Esophagus squamous epithelium (tissue), 5 donors: ENCODE measurements at regions not wholly inside any gene's neighbourhood (a gene's known extent, or its start where the extent isn't known, plus 50 kb on each side); places are given as distances from the start of the nearest gene placed in this dataset.

Experiments
- DNase-seq: peaks from one replicate; lab custom pipeline; 2025; lab: John Stamatoyannopoulos, UW
- H3K27ac ChIP-seq, 4 donors: fragments of 200-600 bp; sonication (generic); one replicate each; pipeline ENCODE4 v1.5.1; 2016 to 2019; ENCODE audit warnings: mild to moderate bottlenecking in 1 of 4
- H3K27me3 ChIP-seq, 4 donors: fragments of 200-600 bp; sonication (generic); 1 replicate in 3 of 4; 2 replicates in 1 of 4; pipeline versions ENCODE4 v1.5.1 to v1.6.0; 2017 to 2021; ENCODE audit warnings: antibody characterized with exemption in 1 of 4
- H3K36me3 ChIP-seq, 3 donors: fragments of 200-600 bp; sonication (generic); one replicate each; pipeline ENCODE4 v1.5.1; 2016 to 2019
- H3K4me1 ChIP-seq, 3 donors: fragments of 200-600 bp; sonication (generic); one replicate each; pipeline ENCODE4 v1.5.1; 2017 to 2019
- H3K4me3 ChIP-seq, 4 donors: fragments of 200-600 bp; sonication (generic); 1 replicate in 3 of 4; 2 replicates in 1 of 4; pipeline ENCODE4 v1.5.1; 2016 to 2019; ENCODE audit warnings: mild to moderate bottlenecking in 2 of 4, moderate library complexity in 1 of 4
- H3K9me3 ChIP-seq, 3 donors: fragments of 200-600 bp; sonication (generic); one replicate each; pipeline ENCODE4 v1.5.1; 2016 to 2019
- CTCF ChIP-seq, 6 experiments: fragments of 450-650 bp in 4 of 6; fragments of 200-600 bp in 2 of 6; sonication (generic) in 2 of 6; IDR thresholded peaks; one replicate each; pipeline ENCODE4 v1.5.1; 2016 to 2019; ENCODE audit warnings: antibody characterized with exemption in 6 of 6, mild to moderate bottlenecking in 4 of 6, moderate library complexity in 4 of 6
- POLR2A ChIP-seq, 4 donors: fragments of 450-650 bp; IDR thresholded peaks; one replicate each; pipeline ENCODE4 v1.6.1; 2017; ENCODE audit warnings: antibody characterized with exemption in 4 of 4, mild to moderate bottlenecking in 4 of 4, moderate library complexity in 3 of 4
- WGBS, 2 donors: methylation state at CpG; one replicate each; pipeline ENCODE4 v1.1.5; 2018; 5-methylcytosine and 5-hydroxymethylcytosine counted together
- intact Hi-C: fragments of 100-400 bp; cut with DNase I; formaldehyde crosslinking; loops from one replicate; pipeline ENCODE4 v1.15.0; 2022
- donor health status: DM: yes; HTN: yes; CAD: no.

- WGBS, 2 donors, result 59 to 86% methylated on average over 3 to 5 of the region's 5 CpGs
- intact Hi-C loops, result no loop called here
- no peaks in the 10 kb centered on the region for H3K9me3 ChIP-seq
- H3K27ac ChIP-seq, result no peak overlapping the region
- no peak for DNase-seq
- TF ChIP-seq CTCF (IDR thresholded peaks at IDR 0.05) (no peak), POLR2A (IDR thresholded peaks at IDR 0.05) (no peak)
- H3K36me3 ChIP-seq, result no peaks in the 10 kb centered on the region
- H3K27me3 ChIP-seq, result no peaks in the 10 kb centered on the region
- H3K4me3 ChIP-seq, result no peak overlapping the region
- no peaks in the 10 kb centered on the region for H3K4me1 ChIP-seq
Measured at GRCh38 chr19:29329460-29330134, 116.6 kb upstream of the UQCRFS1 start.

- Histone ChIP-seq H3K4me1 (no peaks in the 10 kb centered on the region), H3K9me3 (peaks cover 0 to 4% (median 0%) of the 10 kb centered on the region in 3 donors), H3K4me3 (no peak overlapping the region), H3K36me3 (no peaks in the 10 kb centered on the region), H3K27ac (no peak overlapping the region), H3K27me3 (no peaks in the 10 kb centered on the region)
- WGBS, 2 donors, result 52 to 65% methylated on average over 5 of the region's 5 CpGs
- TF ChIP-seq CTCF (IDR thresholded peaks at IDR 0.05) (no peak), POLR2A (IDR thresholded peaks at IDR 0.05) (no peak)
- no peak for DNase-seq
- intact Hi-C loops, result no loop called here
Measured at GRCh38 chr19:29336425-29336824, 123.5 kb upstream of the UQCRFS1 start.

- no peaks in the 10 kb centered on the region for H3K27me3 ChIP-seq
- no peak overlapping the region for H3K27ac ChIP-seq
- TF ChIP-seq POLR2A (IDR thresholded peaks at IDR 0.05) (no peak), CTCF (IDR thresholded peaks at IDR 0.05) (no peak)
- intact Hi-C loops, result no loop called here
- no peaks in the 10 kb centered on the region for H3K36me3 ChIP-seq
- no peak overlapping the region for H3K4me3 ChIP-seq
- H3K9me3 ChIP-seq, result peaks cover 0 to 8% (median 0%) of the 10 kb centered on the region in 3 donors
- H3K4me1 ChIP-seq, result no peaks in the 10 kb centered on the region
- no peak for DNase-seq
- 43 to 58% methylated on average over 5 of the region's 6 CpGs for WGBS, 2 donors
Measured at GRCh38 chr19:29337029-29337428, 124.1 kb upstream of the UQCRFS1 start.

- 36 to 60% methylated on average over 1 of the region's 1 CpG for WGBS, 2 donors
- TF ChIP-seq CTCF (IDR thresholded peaks at IDR 0.05) (no peak), POLR2A (IDR thresholded peaks at IDR 0.05) (no peak)
- Histone ChIP-seq H3K4me1 (no peaks in the 10 kb centered on the region), H3K27ac (no peak overlapping the region), H3K27me3 (no peaks in the 10 kb centered on the region), H3K9me3 (peaks cover 0 to 13% (median 0%) of the 10 kb centered on the region in 3 donors), H3K36me3 (no peaks in the 10 kb centered on the region), H3K4me3 (no peak overlapping the region)
- intact Hi-C loops, result no loop called here
- DNase-seq, result no peak
Measured at GRCh38 chr19:29338480-29338879, 125.5 kb upstream of the UQCRFS1 start.

- Histone ChIP-seq H3K4me3 (no peak overlapping the region), H3K36me3 (no peaks in the 10 kb centered on the region), H3K27me3 (no peaks in the 10 kb centered on the region), H3K4me1 (no peaks in the 10 kb centered on the region), H3K9me3 (peaks cover 0 to 37% (median 3%) of the 10 kb centered on the region in 3 donors), H3K27ac (no peak overlapping the region)
- no peak for TF ChIP-seq CTCF (IDR thresholded peaks at IDR 0.05)
- TF ChIP-seq POLR2A (IDR thresholded peaks at IDR 0.05), result no peak
- intact Hi-C loops, result no loop called here
- WGBS, 2 donors, result 78 to 89% methylated on average over 1 of the region's 1 CpG
- no peak for DNase-seq
Measured at GRCh38 chr19:29342721-29343120, 129.8 kb upstream of the UQCRFS1 start.
